H1 (cell line): ENCODE measurements at regions not wholly inside any gene's neighbourhood (a gene's known extent, or its start where the extent isn't known, plus 50 kb on each side); places are given as distances from the start of the nearest gene placed in this dataset.

Source experiments
- CTCF ChIA-PET: fragments of 300-600 bp; sonication (Branson Sonifier 250); formaldehyde crosslinking; loops from one replicate; lab custom pipeline; 2021; ENCODE audit not compliant: partially characterized antibody; lab: Charles Lee
- POLR2A ChIA-PET: fragments of 300-600 bp; sonication (Branson Sonifier 250); formaldehyde crosslinking; loops from one replicate; lab custom pipeline; 2021; ENCODE audit warnings: inconsistent platforms; ENCODE audit not compliant: partially characterized antibody; lab: Charles Lee
- DNase-seq, 2 experiments: peaks; one replicate each; pipeline versions ENCODE4 v3.0.0 to v3.0.0-alpha.2; 2010 to 2022; ENCODE audit warnings: low spot score in 2 of 2, low read depth in 1 of 2, mixed read lengths in 1 of 2
- FAIRE-seq: peaks from 2 replicates; lab custom pipeline; 2011; peaks lifted over from hg19 to GRCh38; lab: Jason Lieb, UNC
- H2AFZ ChIP-seq: 2 replicates; pipeline ENCODE4 v1.8.1; 2012; ENCODE audit warnings: low read length, inconsistent platforms
- H2AK5ac ChIP-seq: 2 replicates; pipeline ENCODE4 v1.6.1; 2013; ENCODE audit warnings: low read depth, low read length
- H2BK120ac ChIP-seq: replicated peaks from 2 replicates; pipeline ENCODE3; 2013; ENCODE audit warnings: low read depth, low read length, inconsistent platforms
- H2BK12ac ChIP-seq: 2 replicates; pipeline ENCODE4 v1.6.1; 2013; ENCODE audit warnings: low read depth, low read length
- H2BK15ac ChIP-seq: 2 replicates; pipeline ENCODE4 v1.6.1; 2013; ENCODE audit warnings: low read length
- H2BK20ac ChIP-seq: 2 replicates; pipeline ENCODE4 v1.6.1; 2013; ENCODE audit warnings: low read length
- H2BK5ac ChIP-seq: 2 replicates; pipeline ENCODE4 v1.6.1; 2013; ENCODE audit warnings: low read depth, low read length
- H3K14ac ChIP-seq: 2 replicates; pipeline ENCODE4 v1.6.1; 2013; ENCODE audit warnings: inconsistent platforms; ENCODE audit not compliant: insufficient read length
- H3K18ac ChIP-seq: 2 replicates; pipeline ENCODE4 v1.6.1; 2013; ENCODE audit warnings: low read length; ENCODE audit errors: extremely low read depth
- H3K23ac ChIP-seq: 2 replicates; pipeline ENCODE4 v1.6.1; 2013; ENCODE audit warnings: inconsistent platforms; ENCODE audit not compliant: insufficient read length
- H3K23me2 ChIP-seq: 2 replicates; pipeline ENCODE4 v1.6.1; 2013; ENCODE audit warnings: low read depth, low read length
- H3K27ac ChIP-seq: 2 replicates; pipeline ENCODE4 v1.6.1; 2011; ENCODE audit warnings: low read depth, low read length, inconsistent platforms
- H3K27me3 ChIP-seq, 4 experiments: replicated peaks in 1 of 4; 1 replicate in 1 of 4; 2 replicates in 3 of 4; pipeline versions ENCODE4 v1.6.1 to v1.8.1; 2011 to 2013; ENCODE audit warnings: low read length in 3 of 4, mild to moderate bottlenecking in 3 of 4, inconsistent platforms in 2 of 4, mixed read lengths in 2 of 4, moderate library complexity in 1 of 4; ENCODE audit not compliant: control insufficient read depth in 3 of 4, insufficient read depth in 3 of 4; ENCODE audit errors: extremely low read depth in 1 of 4
- H3K36me3 ChIP-seq, 4 experiments: 2 replicates each; pipeline versions ENCODE4 v1.6.1 to v1.8.1; 2011 to 2013; ENCODE audit warnings: mild to moderate bottlenecking in 4 of 4, low read length in 3 of 4, moderate library complexity in 2 of 4, control low read depth in 1 of 4, inconsistent platforms in 1 of 4; ENCODE audit not compliant: insufficient read depth in 4 of 4, control insufficient read depth in 2 of 4
- H3K4ac ChIP-seq: replicated peaks from 2 replicates; pipeline ENCODE3; 2013; ENCODE audit warnings: low read length, low read depth, mixed read lengths, inconsistent platforms; ENCODE audit not compliant: insufficient read length
- H3K4me1 ChIP-seq, 4 experiments: replicated peaks in 1 of 4; 1 replicate in 1 of 4; 2 replicates in 3 of 4; pipeline versions ENCODE4 v1.6.1 to v1.8.1; 2011 to 2013; ENCODE audit warnings: low read length in 3 of 4, inconsistent platforms in 2 of 4, mixed read lengths in 1 of 4; ENCODE audit not compliant: insufficient read depth in 4 of 4, control insufficient read depth in 3 of 4
- H3K4me2 ChIP-seq, 2 experiments: 2 replicates each; pipeline versions ENCODE4 v1.6.1 to v1.8.1; 2011 to 2013; ENCODE audit warnings: low read depth in 2 of 2, low read length in 2 of 2, control low read depth in 1 of 2, inconsistent platforms in 1 of 2, mild to moderate bottlenecking in 1 of 2; ENCODE audit not compliant: insufficient read depth in 1 of 2
- H3K4me3 ChIP-seq, 4 experiments: fragments of 200-600, 300-600 bp in 1 of 4; sonication (generic), shearing (Covaris generic), sonication (Bioruptor Twin) in 1 of 4; 2 replicates each; pipeline versions ENCODE4 v1.5.1 to v1.8.1; 2011 to 2016; ENCODE audit warnings: low read length in 4 of 4, low read depth in 3 of 4, control low read depth in 2 of 4, inconsistent platforms in 2 of 4, mild to moderate bottlenecking in 2 of 4, mixed read lengths in 1 of 4, moderate library complexity in 1 of 4; ENCODE audit not compliant: insufficient read depth in 2 of 4; ENCODE audit errors: extremely low read depth in 1 of 4
- H3K56ac ChIP-seq: replicated peaks from 2 replicates; pipeline ENCODE3; 2013; ENCODE audit warnings: low read depth, mild to moderate bottlenecking, mixed read lengths, low read length, inconsistent platforms; ENCODE audit not compliant: insufficient read length
- H3K79me1 ChIP-seq: 2 replicates; pipeline ENCODE4 v1.6.1; 2013; ENCODE audit warnings: low read depth, low read length, control low read depth
- H3K79me2 ChIP-seq, 2 experiments: 2 replicates each; pipeline versions ENCODE4 v1.6.1 to v1.8.1; 2012 to 2013; ENCODE audit warnings: low read length in 2 of 2, mild to moderate bottlenecking in 2 of 2, inconsistent platforms in 1 of 2; ENCODE audit not compliant: insufficient read depth in 2 of 2, control insufficient read depth in 1 of 2
- H3K9ac ChIP-seq, 4 experiments: replicated peaks in 1 of 4; 1 replicate in 1 of 4; 2 replicates in 3 of 4; pipeline versions ENCODE4 v1.6.1 to v1.8.1; 2011 to 2013; ENCODE audit warnings: low read depth in 3 of 4, low read length in 3 of 4, control low read depth in 2 of 4, mild to moderate bottlenecking in 2 of 4, moderate library complexity in 2 of 4, inconsistent platforms in 1 of 4; ENCODE audit errors: extremely low read depth in 1 of 4
- H3K9me3 ChIP-seq, 2 experiments: 2 replicates each; pipeline versions ENCODE4 v1.6.1 to v1.8.1; 2012 to 2013; ENCODE audit warnings: mild to moderate bottlenecking in 2 of 2, moderate library complexity in 2 of 2, control low read depth in 1 of 2, inconsistent platforms in 1 of 2, low read depth in 1 of 2, low read length in 1 of 2, mixed read lengths in 1 of 2; ENCODE audit not compliant: insufficient read depth in 2 of 2
- H4K20me1 ChIP-seq, 2 experiments: replicated peaks in 1 of 2; 2 replicates each; pipeline versions ENCODE3 to v1.8.1; 2011 to 2013; ENCODE audit warnings: inconsistent platforms in 2 of 2, low read length in 2 of 2, mild to moderate bottlenecking in 1 of 2; ENCODE audit not compliant: insufficient read depth in 2 of 2, control insufficient read depth in 1 of 2
- H4K5ac ChIP-seq: 2 replicates; pipeline ENCODE4 v1.6.1; 2013; ENCODE audit warnings: low read length, low read depth, mixed read lengths, inconsistent platforms; ENCODE audit not compliant: insufficient read length
- H4K8ac ChIP-seq: 2 replicates; pipeline ENCODE4 v1.8.0; 2013; ENCODE audit warnings: mild to moderate bottlenecking, moderate library complexity, low read length, inconsistent platforms; ENCODE audit not compliant: insufficient read depth; ENCODE audit errors: extremely low read depth
- H4K91ac ChIP-seq: replicated peaks from 2 replicates; pipeline ENCODE3; 2013; ENCODE audit warnings: low read length, mixed read lengths, inconsistent platforms; ENCODE audit not compliant: insufficient read length
- EP300 ChIP-seq, 2 experiments: IDR thresholded peaks; 1 replicate in 1 of 2; 2 replicates in 1 of 2; pipeline ENCODE4 v1.6.1; 2011 to 2012; ENCODE audit warnings: low read depth in 2 of 2, low read length in 2 of 2, mild to moderate bottlenecking in 2 of 2, borderline replicate concordance in 1 of 2, inconsistent platforms in 1 of 2, moderate library complexity in 1 of 2
- WGBS, 2 experiments: shearing (Covaris generic) in 1 of 2; methylation state at CpG; one replicate each; pipeline versions ENCODE4 v1.1.6 to v1.1.7; 2013 to 2015; ENCODE audit warnings: low lambda C conversion rate in 2 of 2, mixed read lengths in 2 of 2, inconsistent platforms in 1 of 2, low coverage in 1 of 2, missing lambda C conversion rate in 1 of 2; ENCODE audit not compliant: insufficient replicate concordance in 2 of 2, insufficient coverage in 1 of 2, insufficient read length in 1 of 2; ENCODE audit errors: extremely low coverage in 1 of 2, missing lambda C conversion rate in 1 of 2; 5-methylcytosine and 5-hydroxymethylcytosine counted together

DNA sequence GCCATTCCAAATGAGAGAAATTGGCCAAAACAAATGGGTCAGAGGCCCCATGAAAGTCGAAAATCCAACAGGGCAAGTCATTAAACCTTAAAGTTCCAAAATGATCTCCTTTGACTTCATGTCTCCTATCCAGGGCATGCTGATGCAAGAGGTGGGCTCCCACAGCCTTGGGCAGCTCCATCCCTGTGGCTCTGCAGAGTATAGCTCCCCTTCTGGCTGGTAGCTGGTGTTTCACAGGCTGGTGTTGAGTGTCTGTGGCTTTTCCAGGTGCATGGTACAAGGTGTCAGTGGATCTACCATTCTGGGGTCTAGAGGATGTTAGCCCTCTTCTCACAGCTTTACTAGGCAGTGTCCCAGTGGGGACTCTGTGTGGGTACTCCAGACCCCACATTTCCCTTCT lies 115.2 kb upstream of the LAMA2 start:
- no peak for DNase-seq
- POLR2A ChIA-PET: interaction anchor here (1.3 kb wide), 1 partner anchor 9 kb away, joined by 3 read pairs; no protein-coding TSS in a partner anchor
- H4K5ac ChIP-seq: no peak overlapping the region
- TF ChIP-seq EP300 (IDR thresholded peaks at IDR 0.05; ENCODE audit: borderline replicate concordance in 1 of 2, low read depth in 2 of 2, low read length in 2 of 2): no peak
- H2AFZ ChIP-seq: no peak overlapping the region
- no peak overlapping the region for H3K9ac ChIP-seq
- 84% methylated on average over 1 of the region's 1 CpG; no CpG with 5 or more reads in 1 of the 2 experiments for WGBS, 2 experiments
- H4K20me1 ChIP-seq: no peaks in the 10 kb centered on the region
- H3K79me1 ChIP-seq: no peaks in the 10 kb centered on the region
- H3K23ac ChIP-seq: no peak overlapping the region
- no peak overlapping the region for H2BK12ac ChIP-seq
- no peak overlapping the region for H3K56ac ChIP-seq
- H2BK15ac ChIP-seq: no peak overlapping the region
- H3K14ac ChIP-seq: no peak overlapping the region
- no peak overlapping the region for H4K8ac ChIP-seq
- FAIRE-seq: no peak
- no peak overlapping the region for H4K91ac ChIP-seq
- no peak overlapping the region for H2BK120ac ChIP-seq
- peak overlapping the region in 1 of 4 experiments; percentile 12; a peak in 2 of 8 replicates for H3K4me3 ChIP-seq
- H3K36me3 ChIP-seq: no peaks in the 10 kb centered on the region
- no peak overlapping the region for H2AK5ac ChIP-seq
- no peak overlapping the region for H3K27ac ChIP-seq
- no peak overlapping the region for H3K4me2 ChIP-seq
- H3K4me1 ChIP-seq: no peaks in the 10 kb centered on the region
- no peak overlapping the region for H3K4ac ChIP-seq
- H3K27me3 ChIP-seq: no peaks in the 10 kb centered on the region
- no peaks in the 10 kb centered on the region for H3K23me2 ChIP-seq
- no peak overlapping the region for H2BK5ac ChIP-seq
- H3K9me3 ChIP-seq: peaks cover 12 to 15% of the 10 kb centered on the region in 2 experiments
- no peaks in the 10 kb centered on the region for H3K79me2 ChIP-seq
- H2BK20ac ChIP-seq: no peak overlapping the region
- no peak overlapping the region for H3K18ac ChIP-seq
- CTCF ChIA-PET: no interaction called here
